H9 (cell line): ENCODE measurements at regions not wholly inside any gene's neighbourhood (a gene's known extent, or its start where the extent isn't known, plus 50 kb on each side); places are given as distances from the start of the nearest gene placed in this dataset.

Source experiments
- DNase-seq: peaks from one replicate; pipeline ENCODE4 v3.0.0-alpha.2; 2017
- H2AFZ ChIP-seq: one replicate; pipeline ENCODE4 v1.6.1; 2013; ENCODE audit warnings: mild to moderate bottlenecking, low read length, control low read depth, moderate library complexity
- H2AK5ac ChIP-seq: 2 replicates; pipeline ENCODE4 v1.6.1; 2013; ENCODE audit warnings: low read length, control low read depth, mixed read lengths; ENCODE audit not compliant: insufficient read length
- H2BK120ac ChIP-seq: one replicate; pipeline ENCODE4 v1.6.1; 2013; ENCODE audit warnings: low read depth, mild to moderate bottlenecking, low read length, control low read depth, inconsistent platforms; ENCODE audit not compliant: poor library complexity, severe bottlenecking
- H2BK12ac ChIP-seq: 2 replicates; pipeline ENCODE4 v1.6.1; 2013; ENCODE audit warnings: low read length, control low read depth, mixed read lengths, low read depth; ENCODE audit not compliant: insufficient read length
- H2BK15ac ChIP-seq: 2 replicates; pipeline ENCODE4 v1.6.1; 2013; ENCODE audit warnings: low read depth, low read length, control low read depth
- H2BK20ac ChIP-seq: one replicate; pipeline ENCODE4 v1.6.1; 2013; ENCODE audit warnings: low read depth, mild to moderate bottlenecking, low read length, control low read depth, inconsistent platforms; ENCODE audit not compliant: poor library complexity, severe bottlenecking
- H2BK5ac ChIP-seq: 2 replicates; pipeline ENCODE4 v1.6.1; 2013; ENCODE audit warnings: low read length, control low read depth, mixed read lengths; ENCODE audit not compliant: insufficient read length
- H3K14ac ChIP-seq: 2 replicates; pipeline ENCODE4 v1.6.1; 2013; ENCODE audit warnings: low read length, control low read depth; ENCODE audit not compliant: insufficient read depth
- H3K18ac ChIP-seq: 2 replicates; pipeline ENCODE4 v1.6.1; 2013; ENCODE audit warnings: low read depth, mild to moderate bottlenecking, mixed read lengths, low read length, control low read depth; ENCODE audit not compliant: insufficient read length
- H3K23ac ChIP-seq: 2 replicates; pipeline ENCODE4 v1.6.1; 2013; ENCODE audit warnings: low read length, control low read depth, mixed read lengths, low read depth; ENCODE audit not compliant: insufficient read length
- H3K23me2 ChIP-seq: 2 replicates; pipeline ENCODE4 v1.6.1; 2013; ENCODE audit warnings: low read depth, mild to moderate bottlenecking, mixed read lengths, low read length, control low read depth; ENCODE audit not compliant: insufficient read length, poor library complexity, severe bottlenecking
- H3K27ac ChIP-seq: 2 replicates; pipeline ENCODE4 v1.5.1; 2013; ENCODE audit warnings: low read length, control low read depth, mixed read lengths, low read depth; ENCODE audit not compliant: insufficient read length
- H3K27me3 ChIP-seq: 2 replicates; pipeline ENCODE4 v1.6.1; 2013; ENCODE audit warnings: low read length, control low read depth, inconsistent platforms; ENCODE audit not compliant: insufficient read depth
- H3K4ac ChIP-seq: 2 replicates; pipeline ENCODE4 v1.6.1; 2013; ENCODE audit warnings: low read depth, mild to moderate bottlenecking, control low read depth, inconsistent platforms, low read length, moderate library complexity
- H3K4me1 ChIP-seq: 2 replicates; pipeline ENCODE4 v1.6.1; 2013; ENCODE audit warnings: low read length, control low read depth, inconsistent platforms; ENCODE audit not compliant: insufficient read depth
- H3K4me2 ChIP-seq: 2 replicates; pipeline ENCODE4 v1.6.1; 2013; ENCODE audit warnings: low read length, control low read depth, mixed read lengths; ENCODE audit not compliant: insufficient read length, insufficient read depth
- H3K56ac ChIP-seq: 2 replicates; pipeline ENCODE4 v1.6.1; 2013; ENCODE audit warnings: low read depth, mild to moderate bottlenecking, mixed read lengths, low read length, control low read depth; ENCODE audit not compliant: insufficient read length
- H3K79me1 ChIP-seq: 2 replicates; pipeline ENCODE4 v1.6.1; 2013; ENCODE audit warnings: low read depth, mild to moderate bottlenecking, moderate library complexity, low read length, control low read depth, inconsistent platforms; ENCODE audit not compliant: insufficient read depth, poor library complexity, severe bottlenecking
- H3K79me2 ChIP-seq: 2 replicates; pipeline ENCODE4 v1.6.1; 2013; ENCODE audit warnings: low read length, control low read depth, inconsistent platforms; ENCODE audit not compliant: insufficient read depth
- H3K9ac ChIP-seq: 2 replicates; pipeline ENCODE4 v1.6.1; 2013; ENCODE audit warnings: low read length, control low read depth, mixed read lengths; ENCODE audit not compliant: insufficient read length; ENCODE audit errors: extremely low read depth
- H3K9me3 ChIP-seq: one replicate; pipeline ENCODE4 v1.6.1; 2013; ENCODE audit warnings: low read depth, low read length, inconsistent platforms; ENCODE audit not compliant: control insufficient read depth
- H3T11ph ChIP-seq: one replicate; pipeline ENCODE4 v1.6.1; 2013; ENCODE audit warnings: mild to moderate bottlenecking, low read length, control low read depth, inconsistent platforms
- H4K20me1 ChIP-seq: one replicate; pipeline ENCODE4 v1.6.1; 2013; ENCODE audit not compliant: control insufficient read depth, insufficient read length, insufficient read depth
- H4K5ac ChIP-seq: 2 replicates; pipeline ENCODE4 v1.6.1; 2013; ENCODE audit warnings: low read depth, mild to moderate bottlenecking, mixed read lengths, low read length, control low read depth; ENCODE audit not compliant: insufficient read length
- H4K8ac ChIP-seq: replicated peaks from 2 replicates; pipeline ENCODE4 v1.6.1; 2013; ENCODE audit warnings: low read length, control low read depth, mixed read lengths, low read depth; ENCODE audit not compliant: insufficient read length
- H4K91ac ChIP-seq: 2 replicates; pipeline ENCODE4 v1.6.1; 2013; ENCODE audit warnings: low read depth, mild to moderate bottlenecking, moderate library complexity, mixed read lengths, low read length, control low read depth; ENCODE audit not compliant: insufficient read length
- H3K27ac Mint-ChIP-seq, 3 experiments: 2 replicates in 2 of 3; 3 replicates in 1 of 3; pipeline ENCODE4 v1.8.0; 2020 to 2021; ENCODE audit warnings: mixed read lengths in 3 of 3, mild to moderate bottlenecking in 1 of 3, moderate library complexity in 1 of 3
- H3K27me3 Mint-ChIP-seq: 2 replicates; pipeline ENCODE4 v1.8.0; 2021; ENCODE audit warnings: low read depth, mild to moderate bottlenecking, moderate library complexity, mixed read lengths
- H3K36me3 Mint-ChIP-seq, 3 experiments: 2 replicates in 2 of 3; 3 replicates in 1 of 3; pipeline ENCODE4 v1.8.0; 2020 to 2021; ENCODE audit warnings: low read depth in 3 of 3, mixed read lengths in 3 of 3; ENCODE audit not compliant: insufficient read depth in 1 of 3
- H3K4me1 Mint-ChIP-seq, 2 experiments: 2 replicates each; pipeline ENCODE4 v1.8.0; 2020; ENCODE audit warnings: mixed read lengths in 2 of 2
- H3K4me3 Mint-ChIP-seq, 2 experiments: 2 replicates in 1 of 2; 3 replicates in 1 of 2; pipeline ENCODE4 v1.8.0; 2020 to 2021; ENCODE audit warnings: mild to moderate bottlenecking in 2 of 2, mixed read lengths in 2 of 2, moderate library complexity in 1 of 2
- H3K9me3 Mint-ChIP-seq, 2 experiments: 2 replicates in 1 of 2; 3 replicates in 1 of 2; pipeline ENCODE4 v1.8.0; 2020; ENCODE audit warnings: mild to moderate bottlenecking in 2 of 2, mixed read lengths in 2 of 2, moderate library complexity in 1 of 2
- CTCF ChIP-seq: fragments of 200-600 bp; sonication (generic); conservative IDR thresholded peaks from 3 replicates; pipeline ENCODE4 v1.8.0; 2021; ENCODE audit warnings: antibody characterized with exemption, mild to moderate bottlenecking
- WGBS: extraction: QIAGEN DNeasy Blood & Tissue Kit; methylation state at CpG from one replicate; pipeline ENCODE4 v1.1.7; 2013; ENCODE audit warnings: missing lambda C conversion rate, low lambda C conversion rate, mixed read lengths; ENCODE audit not compliant: insufficient read length; ENCODE audit errors: extremely low coverage; 5-methylcytosine and 5-hydroxymethylcytosine counted together

GRCh38 chr17:45700171-45701090 is 83.7 kb upstream of the CRHR1 start:
- Histone ChIP-seq H2AK5ac (no peak overlapping the region), H4K5ac (no peak overlapping the region), H3K27ac (no peak overlapping the region), H3K14ac (no peak overlapping the region), H3K4ac (no peak overlapping the region), H2BK120ac (no peak overlapping the region), H3K56ac (no peak overlapping the region), H2BK15ac (no peak overlapping the region), H3K23me2 (no peaks in the 10 kb centered on the region), H3K4me1 (no peaks in the 10 kb centered on the region), H4K91ac (no peak overlapping the region), H3K23ac (no peak overlapping the region), H4K20me1 (no peaks in the 10 kb centered on the region), H4K8ac (no peak overlapping the region), H2BK20ac (no peak overlapping the region), H3K4me2 (no peak overlapping the region), H2BK5ac (no peak overlapping the region), H3T11ph (no peak overlapping the region), H2AFZ (no peak overlapping the region), H3K79me2 (no peaks in the 10 kb centered on the region), H2BK12ac (no peak overlapping the region), H3K9ac (no peak overlapping the region), H3K18ac (no peak overlapping the region), H3K79me1 (no peaks in the 10 kb centered on the region), H3K27me3 (no peaks in the 10 kb centered on the region; the same call in 1 of the 2 replicates), H3K9me3 (no peaks in the 10 kb centered on the region)
- no peaks in the 10 kb centered on the region for H3K36me3 Mint-ChIP-seq
- H3K9me3 Mint-ChIP-seq: no peaks in the 10 kb centered on the region
- TF ChIP-seq CTCF: no peak
- no peak for DNase-seq
- peaks cover 3 to 14% of the 10 kb centered on the region in 2 experiments for H3K4me1 Mint-ChIP-seq
- no peak overlapping the region; a peak in 2 of 7 replicates for H3K27ac Mint-ChIP-seq
- peaks cover 27% of the 10 kb centered on the region for H3K27me3 Mint-ChIP-seq
- no peak overlapping the region for H3K4me3 Mint-ChIP-seq
- WGBS: no CpG with 5 or more reads among the region's 7 CpGs
